ENCODE measurements at regions not wholly inside any gene's neighbourhood (a gene's known extent, or its start where the extent isn't known, plus 50 kb on each side); places are given as distances from the start of the nearest gene placed in this dataset.
"Not testable (repeated sequence)": the region's sequence is repeated elsewhere in the genome, so short reads cannot be mapped to it uniquely, and the experiment has no call there.

- DNase-seq: no peak
Measured at GRCh38 chr12:125512541-125513298, 447.5 kb downstream of the AACS start.

GRCh38 chr12:125515887-125516286 is 450.7 kb downstream of the AACS start:
- DNase-seq: no peak

GRCh38 chr12:125518074-125518473 is 452.8 kb downstream of the AACS start:
- no peak for DNase-seq

GRCh38 chr12:125519026-125519651 is 453.9 kb downstream of the AACS start:
- DNase-seq: no peak

- no peak for DNase-seq
Measured at GRCh38 chr12:125525879-125526278, 460.6 kb downstream of the AACS start.

GRCh38 chr12:125528281-125528680 is 463.0 kb downstream of the AACS start:
- no peak for DNase-seq

GRCh38 chr12:125530201-125530600 is 465.0 kb downstream of the AACS start:
- DNase-seq: peak; percentile 7 to 26

- no peak for DNase-seq
Measured at GRCh38 chr12:125530876-125531275, 465.6 kb downstream of the AACS start.

- no peak for DNase-seq
Measured at GRCh38 chr12:125531574-125531973, 466.3 kb downstream of the AACS start.

GRCh38 chr12:125533434-125534029 is 468.3 kb downstream of the AACS start:
- peak in 1 of 2 experiments; percentile 44 for DNase-seq

- no peak for DNase-seq
Measured at GRCh38 chr12:125538401-125539199, 473.4 kb downstream of the AACS start.

- no peak for DNase-seq
Measured at GRCh38 chr12:125540580-125541204, 475.5 kb downstream of the AACS start.

GRCh38 chr12:125544960-125545359 is 479.7 kb downstream of the AACS start:
- DNase-seq: no peak

- DNase-seq: no peak
Measured at GRCh38 chr12:125549171-125549570, 483.9 kb downstream of the AACS start.

GRCh38 chr12:125549836-125550235 is 484.6 kb downstream of the AACS start:
- DNase-seq: no peak

- no peak for DNase-seq
Measured at GRCh38 chr12:125552295-125552694, 487.1 kb downstream of the AACS start.

GRCh38 chr12:125561008-125561407 is 495.8 kb downstream of the AACS start:
- not testable (repeated sequence) for DNase-seq

GRCh38 chr12:125564753-125565152 is 499.5 kb downstream of the AACS start:
- no peak for DNase-seq

- no peak for DNase-seq
Measured at GRCh38 chr12:125567581-125567980, 502.3 kb downstream of the AACS start.

- no peak for DNase-seq
Measured at GRCh38 chr12:125568306-125568705, 503.1 kb downstream of the AACS start.

GRCh38 chr12:125573271-125573670 is 508.0 kb downstream of the AACS start:
- no peak for DNase-seq

- no peak for DNase-seq
Measured at GRCh38 chr12:125577334-125577733, 512.1 kb downstream of the AACS start.

- no peak for DNase-seq
Measured at GRCh38 chr12:125579916-125580315, 514.7 kb downstream of the AACS start.
